Thyroid gland (tissue), 4 donors: ENCODE measurements at regions not wholly inside any gene's neighbourhood (a gene's known extent, or its start where the extent isn't known, plus 50 kb on each side); places are given as distances from the start of the nearest gene placed in this dataset.

Experiments used
- CTCF ChIP-seq, 6 experiments: fragments of 200-600 bp in 3 of 6; fragments of 450-650 bp in 3 of 6; sonication (generic) in 3 of 6; IDR thresholded peaks; one replicate each; pipeline ENCODE4 v1.5.1; 2016 to 2019; ENCODE audit warnings: antibody characterized with exemption in 6 of 6, mild to moderate bottlenecking in 2 of 6, inconsistent platforms in 1 of 6, moderate library complexity in 1 of 6
- POLR2A ChIP-seq, 2 donors: fragments of 450-650 bp; IDR thresholded peaks; one replicate each; pipeline ENCODE4 v1.6.1; 2017; ENCODE audit warnings: antibody characterized with exemption in 2 of 2, mild to moderate bottlenecking in 2 of 2, moderate library complexity in 1 of 2

GRCh38 chr5:136600306-136600705 is 235.0 kb upstream of the TRPC7 start:
- TF ChIP-seq CTCF (IDR thresholded peaks at IDR 0.05) (no peak), POLR2A (IDR thresholded peaks at IDR 0.05) (no peak)
